Activated CD8-positive, alpha-beta T cell treated with anti-CD3 and anti-CD28 coated beads for 36 hours (primary cell): ENCODE measurements at regions not wholly inside any gene's neighbourhood (a gene's known extent, or its start where the extent isn't known, plus 50 kb on each side); places are given as distances from the start of the nearest gene placed in this dataset.

Experiments used
- ATAC-seq: fragments of 200-7000 bp; cut with Tn5 transposase; one replicate; pipeline ENCODE4 v1.10.0; 2021; ENCODE audit warnings: mild to moderate bottlenecking, moderate library complexity
- CTCF ChIA-PET: fragments of 350-600 bp; sonication (Branson Sonifier 250); formaldehyde crosslinking; loops from one replicate; lab custom pipeline; 2021; ENCODE audit warnings: antibody characterized with exemption; lab: Charles Lee
- POLR2A ChIA-PET: fragments of 350-600 bp; sonication (Branson Sonifier 250); formaldehyde crosslinking; loops from one replicate; lab custom pipeline; 2021; ENCODE audit warnings: antibody characterized with exemption; lab: Charles Lee
- DNase-seq: peaks from one replicate; pipeline ENCODE4 v3.0.0-alpha.2; 2020
- H3K27ac Mint-ChIP-seq: one replicate; pipeline ENCODE4 v1.8.0; 2021; ENCODE audit warnings: mild to moderate bottlenecking, mixed read lengths
- H3K27me3 Mint-ChIP-seq: one replicate; pipeline ENCODE4 v1.8.0; 2021; ENCODE audit warnings: mixed read lengths
- H3K36me3 Mint-ChIP-seq: one replicate; pipeline ENCODE4 v1.8.0; 2021; ENCODE audit warnings: low read depth, mixed read lengths
- H3K4me1 Mint-ChIP-seq: one replicate; pipeline ENCODE4 v1.8.0; 2021; ENCODE audit warnings: low read depth, mixed read lengths
- H3K4me3 Mint-ChIP-seq: one replicate; pipeline ENCODE4 v1.8.0; 2021; ENCODE audit warnings: mild to moderate bottlenecking, moderate library complexity, mixed read lengths
- H3K9me3 Mint-ChIP-seq: one replicate; pipeline ENCODE4 v1.8.0; 2021; ENCODE audit warnings: mixed read lengths
- intact Hi-C: fragments of 100-400 bp; cut with micrococcal nuclease; formaldehyde crosslinking; loops from one replicate; pipeline ENCODE4 v1.10.0; 2022
- TF ChIP-seq, protein P1 (sequence below): fragments of 200-600 bp; IDR thresholded peaks from one replicate; pipeline ENCODE4 v1.8.0; 2022; ENCODE audit warnings: antibody characterized with exemption, mild to moderate bottlenecking

DNA sequence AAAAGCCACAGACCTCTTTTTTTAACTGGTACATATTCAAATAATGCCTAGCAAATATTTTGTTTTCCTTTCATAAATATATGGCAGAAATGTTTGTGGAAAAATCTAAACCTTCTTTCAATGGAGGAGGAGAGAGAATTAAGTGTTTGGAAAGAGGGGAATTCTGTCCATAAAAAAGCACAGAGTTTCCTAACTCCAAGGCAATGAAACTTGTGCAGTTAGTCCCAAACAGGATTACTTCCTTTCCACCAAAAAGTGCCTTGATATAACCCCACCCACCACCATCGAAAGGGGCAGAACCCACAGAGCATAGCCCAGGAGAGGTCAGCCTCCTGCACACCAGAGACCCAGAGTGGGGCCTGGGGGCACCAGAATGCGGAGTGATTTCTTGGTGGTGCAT is 106.3 kb downstream of the OGFRL1 start:
- ChIA-PET POLR2A (no interaction called here), CTCF (no interaction called here)
- DNase-seq (no peak), ATAC-seq (no peak)
- H3K4me1 Mint-ChIP-seq, result no peaks in the 10 kb centered on the region
- intact Hi-C loops, result no loop called here
- TF ChIP-seq, protein P1, sequence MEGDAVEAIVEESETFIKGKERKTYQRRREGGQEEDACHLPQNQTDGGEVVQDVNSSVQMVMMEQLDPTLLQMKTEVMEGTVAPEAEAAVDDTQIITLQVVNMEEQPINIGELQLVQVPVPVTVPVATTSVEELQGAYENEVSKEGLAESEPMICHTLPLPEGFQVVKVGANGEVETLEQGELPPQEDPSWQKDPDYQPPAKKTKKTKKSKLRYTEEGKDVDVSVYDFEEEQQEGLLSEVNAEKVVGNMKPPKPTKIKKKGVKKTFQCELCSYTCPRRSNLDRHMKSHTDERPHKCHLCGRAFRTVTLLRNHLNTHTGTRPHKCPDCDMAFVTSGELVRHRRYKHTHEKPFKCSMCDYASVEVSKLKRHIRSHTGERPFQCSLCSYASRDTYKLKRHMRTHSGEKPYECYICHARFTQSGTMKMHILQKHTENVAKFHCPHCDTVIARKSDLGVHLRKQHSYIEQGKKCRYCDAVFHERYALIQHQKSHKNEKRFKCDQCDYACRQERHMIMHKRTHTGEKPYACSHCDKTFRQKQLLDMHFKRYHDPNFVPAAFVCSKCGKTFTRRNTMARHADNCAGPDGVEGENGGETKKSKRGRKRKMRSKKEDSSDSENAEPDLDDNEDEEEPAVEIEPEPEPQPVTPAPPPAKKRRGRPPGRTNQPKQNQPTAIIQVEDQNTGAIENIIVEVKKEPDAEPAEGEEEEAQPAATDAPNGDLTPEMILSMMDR, result no peak
- peaks cover 9% of the 10 kb centered on the region for H3K27me3 Mint-ChIP-seq
- no peaks in the 10 kb centered on the region for H3K9me3 Mint-ChIP-seq
- no peak overlapping the region for H3K4me3 Mint-ChIP-seq
- no peak overlapping the region for H3K27ac Mint-ChIP-seq
- no peaks in the 10 kb centered on the region for H3K36me3 Mint-ChIP-seq

DNA sequence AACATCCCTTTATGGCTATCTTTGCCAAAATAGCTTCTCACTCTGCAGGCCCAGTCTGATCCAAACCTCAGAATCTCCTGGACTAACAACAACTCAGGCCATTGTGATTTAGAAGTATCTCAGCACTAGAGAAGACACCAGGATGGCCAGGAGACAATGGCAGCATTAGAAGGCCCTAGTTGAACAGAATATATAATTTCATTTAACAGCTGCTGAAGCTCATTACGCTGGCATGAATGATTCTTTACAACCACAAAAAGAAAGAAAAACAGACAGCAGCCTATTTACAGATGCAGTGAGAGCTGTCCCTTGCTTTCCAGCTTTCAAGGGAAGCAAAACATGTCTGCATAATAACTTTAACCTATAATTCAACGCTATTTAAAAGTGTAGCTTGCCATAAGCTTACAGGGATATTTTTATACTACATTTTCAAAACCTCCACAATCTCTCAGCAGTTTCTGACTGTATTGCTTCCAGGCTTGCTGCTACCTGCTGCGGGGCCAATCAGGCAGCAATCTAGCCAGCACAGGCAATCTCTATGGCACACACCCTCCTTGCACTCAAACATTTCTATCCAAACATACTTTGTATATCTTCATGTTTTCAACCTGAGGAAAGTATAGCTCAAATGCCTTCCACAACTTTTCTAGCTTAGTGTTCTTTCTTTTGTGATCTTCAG is 107.3 kb downstream of the OGFRL1 start:
- H3K9me3 Mint-ChIP-seq, result no peaks in the 10 kb centered on the region
- DNase-seq, result no peak
- no peaks in the 10 kb centered on the region for H3K36me3 Mint-ChIP-seq
- peaks cover 9% of the 10 kb centered on the region for H3K27me3 Mint-ChIP-seq
- CTCF ChIA-PET, result interaction anchor here (1.1 kb wide), 1 partner anchor 11 kb away, joined by 3 read pairs; no protein-coding TSS in a partner anchor
- no peak overlapping the region for H3K27ac Mint-ChIP-seq
- H3K4me1 Mint-ChIP-seq, result no peaks in the 10 kb centered on the region
- POLR2A ChIA-PET, result no interaction called here
- intact Hi-C loops, result no loop called here
- no peak overlapping the region for H3K4me3 Mint-ChIP-seq
- TF ChIP-seq, protein P1, result no peak
- no peak for ATAC-seq

DNA sequence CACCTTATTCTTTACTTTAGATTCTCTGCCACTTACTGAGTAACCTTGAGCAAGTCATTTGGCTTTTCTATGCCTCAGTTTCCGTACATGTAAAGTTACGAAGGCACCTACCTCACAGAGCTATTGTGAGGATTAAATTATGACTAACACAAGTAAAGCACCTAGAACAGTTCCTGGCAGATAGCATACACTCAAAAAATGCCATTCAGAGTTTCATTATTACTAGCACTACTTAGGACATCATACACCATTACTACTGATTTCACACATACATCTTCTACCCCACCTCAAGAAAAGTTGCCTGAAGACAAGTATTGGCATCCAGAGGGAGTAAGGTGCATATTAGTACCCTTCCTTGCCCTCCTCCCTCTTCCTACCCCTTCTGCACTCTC is 107.8 kb downstream of the OGFRL1 start:
- ATAC-seq, result peak; percentile 70
- intact Hi-C loops, result no loop called here
- Mint-ChIP-seq H3K4me3 (no peak overlapping the region), H3K4me1 (no peaks in the 10 kb centered on the region), H3K36me3 (no peaks in the 10 kb centered on the region), H3K27me3 (peaks cover 9% of the 10 kb centered on the region), H3K27ac (no peak overlapping the region), H3K9me3 (no peaks in the 10 kb centered on the region)
- POLR2A ChIA-PET, result interaction anchor here (0.6 kb wide), 1 partner anchor 141 kb away, joined by 3 read pairs; no protein-coding TSS in a partner anchor
- no peak for DNase-seq
- TF ChIP-seq, protein P1, result no peak
- CTCF ChIA-PET, result interaction anchor here (1.1 kb wide), 1 partner anchor 12 kb away, joined by 3 read pairs; no protein-coding TSS in a partner anchor

DNA sequence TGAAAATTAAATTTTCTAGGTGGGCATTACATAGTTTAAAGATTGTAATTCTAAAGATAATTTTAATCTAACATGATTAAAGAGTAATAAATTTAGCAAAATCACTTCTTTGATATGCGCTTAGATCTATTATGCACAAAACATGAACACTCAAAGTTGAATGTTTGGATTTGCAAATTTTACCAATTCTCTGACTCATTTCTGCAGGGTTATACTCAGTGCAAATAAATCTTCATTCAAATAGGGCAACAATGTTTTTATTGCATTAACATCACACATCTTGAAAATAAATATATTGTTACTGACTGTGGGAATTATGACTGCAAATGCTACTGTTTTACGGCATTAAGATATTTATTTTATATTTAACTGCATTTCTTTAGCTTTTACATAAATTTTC is 110.7 kb downstream of the OGFRL1 start:
- intact Hi-C loops, result no loop called here
- ChIA-PET POLR2A (no interaction called here), CTCF (no interaction called here)
- no peaks in the 10 kb centered on the region for H3K4me1 Mint-ChIP-seq
- no peak overlapping the region for H3K27ac Mint-ChIP-seq
- H3K4me3 Mint-ChIP-seq, result no peak overlapping the region
- H3K9me3 Mint-ChIP-seq, result no peaks in the 10 kb centered on the region
- no peak for ATAC-seq
- no peak for DNase-seq
- TF ChIP-seq, protein P1, result no peak
- no peaks in the 10 kb centered on the region for H3K36me3 Mint-ChIP-seq
- H3K27me3 Mint-ChIP-seq, result peaks cover 4% of the 10 kb centered on the region

DNA sequence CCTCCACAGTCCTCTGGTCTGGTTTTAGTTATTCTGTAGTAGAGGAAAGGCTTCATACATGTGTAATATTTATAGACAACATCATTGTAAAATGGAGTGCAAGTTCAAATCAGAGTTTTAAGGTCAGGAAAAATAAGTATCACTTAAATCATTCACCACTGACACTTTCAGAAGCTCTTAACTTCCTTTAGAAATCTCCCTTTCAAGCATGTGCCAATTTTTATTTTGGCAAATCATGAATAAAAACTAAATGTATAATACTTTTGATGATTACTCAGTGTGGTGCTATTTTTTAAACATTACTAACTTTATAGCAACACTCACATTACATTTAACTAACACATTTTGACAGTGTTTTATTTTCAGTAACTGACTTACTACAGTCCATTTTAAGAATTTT is 112.2 kb downstream of the OGFRL1 start:
- Mint-ChIP-seq H3K9me3 (no peaks in the 10 kb centered on the region), H3K4me3 (no peak overlapping the region), H3K27me3 (peaks cover 7% of the 10 kb centered on the region), H3K27ac (no peak overlapping the region), H3K36me3 (no peaks in the 10 kb centered on the region), H3K4me1 (no peaks in the 10 kb centered on the region)
- ATAC-seq, result no peak
- POLR2A ChIA-PET, result no interaction called here
- intact Hi-C loops, result no loop called here
- CTCF ChIA-PET, result no interaction called here
- TF ChIP-seq, protein P1, result no peak
- DNase-seq, result no peak
